ENCODE measurements at regions not wholly inside any gene's neighbourhood (a gene's known extent, or its start where the extent isn't known, plus 50 kb on each side); places are given as distances from the start of the nearest gene placed in this dataset.

- Histone ChIP-seq H3K4me3 (ENCODE audit: low read length) (no peak overlapping the region), H3K36me3 (ENCODE audit: insufficient read depth, low read length) (no peaks in the 10 kb centered on the region), H3K9ac (ENCODE audit: low read depth, low read length) (no peak overlapping the region), H3K9me3 (replicated peaks; ENCODE audit: low read length) (no peaks in the 10 kb centered on the region), H3K4me1 (ENCODE audit: control insufficient read depth, insufficient read depth, low read length) (no peaks in the 10 kb centered on the region), H3K27me3 (ENCODE audit: control insufficient read depth, insufficient read depth, low read length) (peaks cover 15% of the 10 kb centered on the region), H3K4me2 (ENCODE audit: low read length) (no peak overlapping the region)
Measured at GRCh38 chr1:11397151-11397901, 81.6 kb upstream of the DISP3 start.

- no peaks in the 10 kb centered on the region for H3K36me3 ChIP-seq (ENCODE audit: insufficient read depth, low read length)
Measured at GRCh38 chr1:11399250-11399649, 79.7 kb upstream of the DISP3 start.

GRCh38 chr1:11400155-11400554, 78.8 kb upstream of the DISP3 start:
- H3K4me1 ChIP-seq (ENCODE audit: control insufficient read depth, insufficient read depth, low read length) = no peaks in the 10 kb centered on the region

More at GRCh38 chr1:11399250-11399649, 79.7 kb upstream of the DISP3 start:
- peaks cover 15% of the 10 kb centered on the region for H3K27me3 ChIP-seq (ENCODE audit: control insufficient read depth, insufficient read depth, low read length)
- H3K4me2 ChIP-seq (ENCODE audit: low read length) = no peak overlapping the region
- no peaks in the 10 kb centered on the region for H3K9me3 ChIP-seq (replicated peaks; ENCODE audit: low read length)
- no peaks in the 10 kb centered on the region for H3K4me1 ChIP-seq (ENCODE audit: control insufficient read depth, insufficient read depth, low read length)
- no peak overlapping the region for H3K4me3 ChIP-seq (ENCODE audit: low read length)
- no peak overlapping the region for H3K9ac ChIP-seq (ENCODE audit: low read depth, low read length)

GRCh38 chr1:11400567-11400966, 78.4 kb upstream of the DISP3 start:
- Histone ChIP-seq H3K4me1 (ENCODE audit: control insufficient read depth, insufficient read depth, low read length) (no peaks in the 10 kb centered on the region), H3K9ac (ENCODE audit: low read depth, low read length) (no peak overlapping the region), H3K4me2 (ENCODE audit: low read length) (no peak overlapping the region), H3K4me3 (ENCODE audit: low read length) (no peak overlapping the region), H3K9me3 (replicated peaks; ENCODE audit: low read length) (no peaks in the 10 kb centered on the region), H3K36me3 (ENCODE audit: insufficient read depth, low read length) (no peaks in the 10 kb centered on the region), H3K27me3 (ENCODE audit: control insufficient read depth, insufficient read depth, low read length) (peaks cover 15% of the 10 kb centered on the region)

More at GRCh38 chr1:11400155-11400554, 78.8 kb upstream of the DISP3 start:
- peaks cover 15% of the 10 kb centered on the region for H3K27me3 ChIP-seq (ENCODE audit: control insufficient read depth, insufficient read depth, low read length)
- no peaks in the 10 kb centered on the region for H3K9me3 ChIP-seq (replicated peaks; ENCODE audit: low read length)
- no peak overlapping the region for H3K9ac ChIP-seq (ENCODE audit: low read depth, low read length)
- H3K36me3 ChIP-seq (ENCODE audit: insufficient read depth, low read length) = no peaks in the 10 kb centered on the region
- H3K4me3 ChIP-seq (ENCODE audit: low read length) = no peak overlapping the region
- no peak overlapping the region for H3K4me2 ChIP-seq (ENCODE audit: low read length)

- no peak overlapping the region for H3K4me3 ChIP-seq (ENCODE audit: low read length)
- H3K9ac ChIP-seq (ENCODE audit: low read depth, low read length) = no peak overlapping the region
- H3K36me3 ChIP-seq (ENCODE audit: insufficient read depth, low read length) = no peaks in the 10 kb centered on the region
- no peak overlapping the region for H3K4me2 ChIP-seq (ENCODE audit: low read length)
- no peaks in the 10 kb centered on the region for H3K4me1 ChIP-seq (ENCODE audit: control insufficient read depth, insufficient read depth, low read length)
- no peaks in the 10 kb centered on the region for H3K9me3 ChIP-seq (replicated peaks; ENCODE audit: low read length)
- no peaks in the 10 kb centered on the region for H3K27me3 ChIP-seq (ENCODE audit: control insufficient read depth, insufficient read depth, low read length)
Measured at GRCh38 chr1:11406845-11407244, 72.1 kb upstream of the DISP3 start.

GRCh38 chr1:11407301-11407994, 71.5 kb upstream of the DISP3 start:
- peaks cover under 1% of the 10 kb centered on the region for H3K27me3 ChIP-seq (ENCODE audit: control insufficient read depth, insufficient read depth, low read length)
- no peak overlapping the region for H3K4me2 ChIP-seq (ENCODE audit: low read length)
- H3K9me3 ChIP-seq (replicated peaks; ENCODE audit: low read length) = no peaks in the 10 kb centered on the region
- no peaks in the 10 kb centered on the region for H3K4me1 ChIP-seq (ENCODE audit: control insufficient read depth, insufficient read depth, low read length)
- H3K36me3 ChIP-seq (ENCODE audit: insufficient read depth, low read length) = no peaks in the 10 kb centered on the region
- H3K9ac ChIP-seq (ENCODE audit: low read depth, low read length) = no peak overlapping the region
- no peak overlapping the region for H3K4me3 ChIP-seq (ENCODE audit: low read length)

GRCh38 chr1:11412141-11412540, 66.8 kb upstream of the DISP3 start:
- no peak overlapping the region for H3K4me2 ChIP-seq (ENCODE audit: low read length)
- no peak overlapping the region for H3K9ac ChIP-seq (ENCODE audit: low read depth, low read length)
- no peaks in the 10 kb centered on the region for H3K4me1 ChIP-seq (ENCODE audit: control insufficient read depth, insufficient read depth, low read length)
- H3K27me3 ChIP-seq (ENCODE audit: control insufficient read depth, insufficient read depth, low read length) = peaks cover 22% of the 10 kb centered on the region
- H3K9me3 ChIP-seq (replicated peaks; ENCODE audit: low read length) = no peaks in the 10 kb centered on the region
- H3K36me3 ChIP-seq (ENCODE audit: insufficient read depth, low read length) = no peaks in the 10 kb centered on the region
- H3K4me3 ChIP-seq (ENCODE audit: low read length) = no peak overlapping the region

- H3K36me3 ChIP-seq (ENCODE audit: insufficient read depth, low read length) = no peaks in the 10 kb centered on the region
- no peak overlapping the region for H3K4me2 ChIP-seq (ENCODE audit: low read length)
- no peak overlapping the region for H3K9ac ChIP-seq (ENCODE audit: low read depth, low read length)
Measured at GRCh38 chr1:11413986-11414391, 65.0 kb upstream of the DISP3 start.

GRCh38 chr1:11414926-11415538, 63.9 kb upstream of the DISP3 start:
- H3K4me3 ChIP-seq (ENCODE audit: low read length) = no peak overlapping the region
- no peak overlapping the region for H3K9ac ChIP-seq (ENCODE audit: low read depth, low read length)
- peaks cover 32% of the 10 kb centered on the region for H3K27me3 ChIP-seq (ENCODE audit: control insufficient read depth, insufficient read depth, low read length)
- no peaks in the 10 kb centered on the region for H3K36me3 ChIP-seq (ENCODE audit: insufficient read depth, low read length)
- no peak overlapping the region for H3K4me2 ChIP-seq (ENCODE audit: low read length)
- H3K9me3 ChIP-seq (replicated peaks; ENCODE audit: low read length) = no peaks in the 10 kb centered on the region
- no peaks in the 10 kb centered on the region for H3K4me1 ChIP-seq (ENCODE audit: control insufficient read depth, insufficient read depth, low read length)

More at GRCh38 chr1:11413986-11414391, 65.0 kb upstream of the DISP3 start:
- Histone ChIP-seq H3K4me3 (ENCODE audit: low read length) (no peak overlapping the region), H3K27me3 (ENCODE audit: control insufficient read depth, insufficient read depth, low read length) (peaks cover 32% of the 10 kb centered on the region), H3K4me1 (ENCODE audit: control insufficient read depth, insufficient read depth, low read length) (no peaks in the 10 kb centered on the region), H3K9me3 (replicated peaks; ENCODE audit: low read length) (no peaks in the 10 kb centered on the region)

- Histone ChIP-seq H3K4me1 (ENCODE audit: control insufficient read depth, insufficient read depth, low read length) (no peaks in the 10 kb centered on the region), H3K9me3 (replicated peaks; ENCODE audit: low read length) (no peaks in the 10 kb centered on the region), H3K27me3 (ENCODE audit: control insufficient read depth, insufficient read depth, low read length) (peaks cover 32% of the 10 kb centered on the region), H3K9ac (ENCODE audit: low read depth, low read length) (no peak overlapping the region), H3K36me3 (ENCODE audit: insufficient read depth, low read length) (no peaks in the 10 kb centered on the region), H3K4me3 (ENCODE audit: low read length) (no peak overlapping the region), H3K4me2 (ENCODE audit: low read length) (no peak overlapping the region)
Measured at GRCh38 chr1:11417162-11417561, 61.8 kb upstream of the DISP3 start.

GRCh38 chr1:11418056-11418455, 60.9 kb upstream of the DISP3 start:
- Histone ChIP-seq H3K4me1 (ENCODE audit: control insufficient read depth, insufficient read depth, low read length) (no peaks in the 10 kb centered on the region), H3K9me3 (replicated peaks; ENCODE audit: low read length) (no peaks in the 10 kb centered on the region), H3K4me3 (ENCODE audit: low read length) (no peak overlapping the region), H3K36me3 (ENCODE audit: insufficient read depth, low read length) (no peaks in the 10 kb centered on the region), H3K27me3 (ENCODE audit: control insufficient read depth, insufficient read depth, low read length) (peaks cover 26% of the 10 kb centered on the region), H3K9ac (ENCODE audit: low read depth, low read length) (no peak overlapping the region), H3K4me2 (ENCODE audit: low read length) (no peak overlapping the region)

Measured in skeletal muscle satellite cell (primary cell).